BJ (cell line): ENCODE measurements at regions not wholly inside any gene's neighbourhood (a gene's known extent, or its start where the extent isn't known, plus 50 kb on each side); places are given as distances from the start of the nearest gene placed in this dataset.
"Not testable (repeated sequence)": the region's sequence is repeated elsewhere in the genome, so short reads cannot be mapped to it uniquely, and the experiment has no call there.

Experiments used
- CTCF ChIA-PET: fragments of 350-600 bp; formaldehyde crosslinking; extraction: SDS; loops from one replicate; lab custom pipeline; 2021; ENCODE audit warnings: antibody characterized with exemption, inconsistent platforms; lab: Yijun Ruan, JAX
- POLR2A ChIA-PET: fragments of 300-600 bp; sonication (Branson Sonifier 250); formaldehyde crosslinking; extraction: SDS; loops from one replicate; lab custom pipeline; 2021; ENCODE audit warnings: antibody characterized with exemption; lab: Charles Lee
- DNase-seq: peaks from one replicate; pipeline ENCODE4 v3.0.0-alpha.2; 2011; ENCODE audit warnings: low read depth
- H3K27me3 ChIP-seq: 2 replicates; pipeline ENCODE4 v1.6.0; 2011; ENCODE audit warnings: low read length; ENCODE audit not compliant: control insufficient read depth, insufficient read depth
- H3K36me3 ChIP-seq: 2 replicates; pipeline ENCODE4 v1.5.1; 2011; ENCODE audit warnings: low read length; ENCODE audit not compliant: control insufficient read depth, insufficient read depth
- H3K4me3 ChIP-seq: 2 replicates; pipeline ENCODE4 v1.5.1; 2011; ENCODE audit warnings: low read depth, mild to moderate bottlenecking, control low read depth, low read length
- CTCF ChIP-seq: IDR thresholded peaks from 2 replicates; pipeline ENCODE4 v1.5.1; 2011; ENCODE audit warnings: low read depth, mild to moderate bottlenecking, control low read depth, inconsistent platforms, low read length, moderate library complexity; ENCODE audit not compliant: insufficient read depth

GRCh38 chr2:37579192-37579713 lies 92.2 kb downstream of the CDC42EP3 start:
- H3K36me3 ChIP-seq: no peaks in the 10 kb centered on the region
- ChIA-PET POLR2A (no interaction called here), CTCF (no interaction called here)
- DNase-seq: no peak
- no peak overlapping the region for H3K4me3 ChIP-seq
- no peak for TF ChIP-seq CTCF
- H3K27me3 ChIP-seq: no peaks in the 10 kb centered on the region

- POLR2A ChIA-PET, DNase-seq, H3K36me3 ChIP-seq, H3K27me3 ChIP-seq, CTCF ChIA-PET, H3K4me3 ChIP-seq: not testable (repeated sequence)
Observed at GRCh38 chr2:37579949-37580348, 91.5 kb downstream of the CDC42EP3 start.

- no peak for TF ChIP-seq CTCF
- no peaks in the 10 kb centered on the region for H3K36me3 ChIP-seq
- H3K4me3 ChIP-seq: no peak overlapping the region
- H3K27me3 ChIP-seq: no peaks in the 10 kb centered on the region
- no peak for DNase-seq
- POLR2A ChIA-PET: no interaction called here
- CTCF ChIA-PET: no interaction called here
Observed at GRCh38 chr2:37581433-37581832, 90.0 kb downstream of the CDC42EP3 start.

GRCh38 chr2:37582481-37583220 lies 88.8 kb downstream of the CDC42EP3 start:
- H3K27me3 ChIP-seq: no peaks in the 10 kb centered on the region
- POLR2A ChIA-PET: interaction anchor here (0.6 to 0.8 kb wide), 2 partner anchors 9 to 39 kb away, joined by 3 read pairs; no protein-coding TSS in a partner anchor
- no peak for DNase-seq
- CTCF ChIA-PET: interaction anchor here (1.5 kb wide), 1 partner anchor 87 kb away, joined by 3 read pairs; no protein-coding TSS in a partner anchor
- no peak for TF ChIP-seq CTCF
- H3K4me3 ChIP-seq: no peak overlapping the region
- H3K36me3 ChIP-seq: no peaks in the 10 kb centered on the region

- ChIA-PET POLR2A (no interaction called here), CTCF (interaction anchor here (1.5 kb wide), 1 partner anchor 86 kb away, joined by 3 read pairs; no protein-coding TSS in a partner anchor)
- Histone ChIP-seq H3K27me3 (no peaks in the 10 kb centered on the region), H3K36me3 (no peaks in the 10 kb centered on the region), H3K4me3 (no peak overlapping the region)
- no peak for TF ChIP-seq CTCF
- DNase-seq: no peak
Observed at GRCh38 chr2:37583402-37583801, 88.0 kb downstream of the CDC42EP3 start.
